Daoy (cell line): ENCODE measurements at regions not wholly inside any gene's neighbourhood (a gene's known extent, or its start where the extent isn't known, plus 50 kb on each side); places are given as distances from the start of the nearest gene placed in this dataset.

ENCODE experiments used
- DNase-seq: peaks from one replicate; pipeline ENCODE4 v3.0.0-alpha.2; 2015; ENCODE audit warnings: low read depth

DNA sequence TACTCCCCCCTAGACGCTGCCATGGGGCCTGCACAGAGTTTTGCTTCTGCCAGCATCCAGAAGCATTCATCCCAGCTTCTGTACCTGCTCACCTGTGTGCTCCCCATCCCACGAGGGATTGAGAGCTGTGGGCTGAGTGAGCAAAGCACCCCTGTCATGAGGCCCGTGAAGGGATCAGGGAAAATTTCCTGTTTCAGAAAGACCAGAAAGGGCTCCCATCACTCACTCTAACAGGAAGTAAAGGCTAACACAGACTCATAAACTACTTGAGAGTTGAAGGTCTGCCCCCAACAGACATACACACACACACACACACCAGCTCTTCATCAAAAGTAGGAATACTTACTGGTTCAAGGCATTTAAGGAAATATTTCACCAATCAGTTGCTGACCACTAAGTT, 256.5 kb upstream of the NT5E start:
- DNase-seq = no peak

GRCh38 chr6:85192596-85192995, 257.3 kb upstream of the NT5E start:
- no peak for DNase-seq

DNA sequence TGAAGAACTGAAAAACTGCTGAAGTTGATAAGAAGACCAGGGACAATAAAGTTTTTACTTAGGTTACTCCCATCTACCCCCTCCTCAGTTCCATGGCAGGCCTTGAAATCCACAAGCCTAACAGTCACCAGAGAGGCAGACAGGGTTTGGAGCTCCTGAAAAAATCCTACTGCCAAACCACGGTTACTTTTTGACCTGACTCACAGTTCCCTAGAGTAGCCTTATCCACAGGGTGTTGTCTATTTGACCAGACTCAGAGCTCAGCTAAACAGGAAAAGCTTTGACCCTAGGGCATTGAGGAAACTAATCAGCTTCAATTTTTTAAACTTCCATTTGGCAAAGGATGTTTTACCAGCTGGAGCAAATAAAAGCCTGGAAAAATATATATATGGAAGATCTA, 257.7 kb upstream of the NT5E start:
- DNase-seq = no peak

GRCh38 chr6:85191656-85192055, 258.2 kb upstream of the NT5E start:
- no peak for DNase-seq

- DNase-seq = no peak
Observed at GRCh38 chr6:85186546-85187175, 263.2 kb upstream of the NT5E start.

GRCh38 chr6:85185977-85186376, 263.9 kb upstream of the NT5E start:
- DNase-seq = no peak

DNA sequence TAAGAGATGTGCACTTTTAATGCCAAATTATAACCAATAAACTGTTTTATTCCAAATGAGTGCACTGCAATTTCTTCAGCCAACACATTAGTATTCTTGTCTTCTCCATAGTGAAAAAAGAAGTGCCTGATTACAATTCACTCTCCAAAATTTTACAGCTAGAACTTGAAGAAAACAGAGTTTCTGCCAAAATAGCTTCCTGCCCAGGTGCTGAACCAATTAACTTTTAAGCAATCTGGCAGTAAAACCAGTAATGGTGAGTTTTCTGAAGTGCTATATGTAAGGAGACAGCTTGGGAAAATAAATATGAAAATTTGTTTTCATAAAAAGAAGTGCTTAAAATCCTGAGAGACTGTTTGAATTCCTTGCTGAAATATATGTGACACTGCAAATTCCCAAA, 266.0 kb upstream of the NT5E start:
- no peak for DNase-seq

DNA sequence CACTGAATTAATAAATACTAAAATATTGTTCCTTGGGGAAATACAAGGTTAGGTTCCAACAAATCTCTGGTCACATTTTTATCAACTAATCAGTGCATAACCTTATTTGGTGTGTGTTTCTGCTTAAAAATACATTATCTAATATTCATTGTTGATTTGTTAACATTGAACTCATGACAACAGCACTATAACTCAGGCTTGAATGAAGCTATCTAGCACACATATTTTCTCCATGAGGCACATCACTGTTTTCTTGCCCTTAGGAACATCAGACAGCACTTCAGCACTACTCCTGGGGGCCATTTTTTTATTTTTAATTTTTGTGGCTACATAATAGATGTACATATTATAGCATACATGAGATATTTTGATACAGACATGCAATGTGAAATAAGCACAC, 277.2 kb upstream of the NT5E start:
- DNase-seq = no peak

GRCh38 chr6:85172161-85172560, 277.7 kb upstream of the NT5E start:
- DNase-seq = no peak

DNA sequence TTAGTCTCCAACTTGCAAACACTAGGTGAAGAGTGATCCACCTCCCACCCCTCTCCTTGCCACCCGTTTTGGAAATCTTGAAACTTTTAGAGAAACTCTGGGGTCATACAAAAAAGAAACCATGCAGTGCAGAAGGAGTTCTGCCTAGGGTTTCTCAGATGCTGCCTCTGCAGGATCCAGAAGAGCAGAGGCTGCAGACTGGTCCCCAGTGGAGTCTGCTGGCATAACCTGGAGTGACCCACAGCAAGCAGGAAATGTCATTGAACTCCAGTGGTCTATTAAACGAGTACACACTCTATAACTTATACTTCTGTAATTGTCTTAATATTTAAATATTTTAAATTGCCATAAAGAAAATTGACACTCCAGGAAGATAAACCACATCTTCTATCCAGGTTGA, 280.7 kb upstream of the NT5E start:
- DNase-seq = no peak

DNA sequence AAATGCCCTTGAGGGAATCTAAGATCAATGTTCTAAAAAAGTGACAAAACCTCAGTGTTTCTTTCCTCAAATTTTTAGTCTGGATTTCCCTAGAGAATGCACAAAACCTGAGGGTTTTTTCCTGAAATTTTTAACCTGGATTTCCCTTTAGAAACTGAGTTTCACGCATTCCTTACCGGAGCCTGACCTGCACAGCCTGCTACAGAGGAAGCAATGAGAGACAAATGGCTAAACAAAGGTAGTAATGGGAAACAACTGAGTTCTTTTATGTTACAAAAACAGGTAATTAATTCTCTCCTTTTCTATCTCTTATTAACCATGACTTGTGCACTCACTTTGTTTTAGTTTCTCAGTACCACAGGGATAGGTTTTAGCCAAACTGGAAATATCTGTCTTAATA, 281.7 kb upstream of the NT5E start:
- no peak for DNase-seq

GRCh38 chr6:85166114-85166741, 283.7 kb upstream of the NT5E start:
- DNase-seq = no peak

- DNase-seq = no peak
Observed at GRCh38 chr6:85163156-85164080, 286.5 kb upstream of the NT5E start.

- DNase-seq = no peak
Observed at GRCh38 chr6:85157311-85157710, 292.6 kb upstream of the NT5E start.

GRCh38 chr6:85143676-85144075, 306.2 kb upstream of the NT5E start:
- DNase-seq = no peak

- DNase-seq = no peak
Observed at GRCh38 chr6:85137865-85138264, 312.0 kb upstream of the NT5E start.

DNA sequence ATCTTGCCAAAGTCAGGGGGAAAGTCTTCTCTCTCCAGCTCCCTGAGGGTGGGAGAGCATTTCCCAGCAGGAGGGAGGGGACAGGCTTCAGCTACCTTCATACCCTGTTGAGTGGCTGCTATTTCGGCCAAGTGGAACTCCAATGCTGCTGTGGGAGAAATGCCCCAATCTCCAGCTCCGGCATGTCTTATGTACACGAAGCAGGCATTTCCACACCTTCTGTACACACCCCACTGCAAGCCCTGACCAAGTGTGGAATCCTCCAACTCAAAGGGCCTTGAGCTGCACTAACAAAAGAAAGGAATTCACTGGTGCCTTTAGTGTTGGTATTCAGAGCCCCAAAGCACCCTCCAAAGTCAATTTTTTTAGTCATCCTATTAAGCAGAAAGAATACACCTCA, 313.6 kb upstream of the NT5E start:
- DNase-seq = no peak

GRCh38 chr6:85135376-85136094, 314.3 kb upstream of the NT5E start:
- DNase-seq = no peak

DNA sequence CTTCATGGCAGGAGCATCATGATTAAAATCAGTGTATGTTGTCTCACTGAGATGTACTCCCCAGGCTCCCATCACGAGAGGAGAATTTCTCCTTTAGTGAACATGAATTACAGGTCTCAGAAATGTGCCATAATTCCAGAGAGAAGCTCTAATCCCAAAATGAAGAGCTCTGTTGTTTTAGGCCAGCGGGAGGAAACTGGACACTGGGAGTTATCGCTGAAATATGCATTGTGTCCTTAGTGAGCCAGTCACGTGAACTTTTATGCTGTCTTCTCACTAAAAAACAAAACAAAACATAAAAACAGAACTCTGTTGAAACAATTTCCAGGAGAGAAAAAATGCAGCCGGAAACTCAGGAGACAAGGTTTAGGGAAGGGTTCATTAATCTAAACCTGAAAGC, 315.7 kb upstream of the NT5E start:
- DNase-seq = no peak

DNA sequence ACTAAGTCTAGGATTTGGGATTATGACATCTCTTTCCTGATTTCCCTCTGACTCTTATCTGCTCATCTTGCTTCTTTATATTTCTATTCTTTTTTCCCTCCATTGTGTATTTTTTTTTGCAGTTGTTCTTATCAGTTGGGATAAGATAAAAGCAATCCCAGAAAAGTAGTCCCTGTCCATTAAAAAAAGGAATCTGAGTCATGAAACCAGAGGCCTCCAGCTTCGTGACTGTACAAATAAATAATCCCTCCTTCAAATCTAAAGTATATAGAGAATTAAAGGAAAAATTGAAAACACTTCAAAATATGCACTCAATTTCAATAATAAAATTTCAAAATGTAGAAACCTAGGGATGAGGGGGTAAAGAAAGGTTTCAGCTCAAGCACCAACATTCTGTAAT, 317.8 kb upstream of the NT5E start:
- DNase-seq = no peak

- no peak for DNase-seq
Observed at GRCh38 chr6:85130743-85131142, 319.1 kb upstream of the NT5E start.

DNA sequence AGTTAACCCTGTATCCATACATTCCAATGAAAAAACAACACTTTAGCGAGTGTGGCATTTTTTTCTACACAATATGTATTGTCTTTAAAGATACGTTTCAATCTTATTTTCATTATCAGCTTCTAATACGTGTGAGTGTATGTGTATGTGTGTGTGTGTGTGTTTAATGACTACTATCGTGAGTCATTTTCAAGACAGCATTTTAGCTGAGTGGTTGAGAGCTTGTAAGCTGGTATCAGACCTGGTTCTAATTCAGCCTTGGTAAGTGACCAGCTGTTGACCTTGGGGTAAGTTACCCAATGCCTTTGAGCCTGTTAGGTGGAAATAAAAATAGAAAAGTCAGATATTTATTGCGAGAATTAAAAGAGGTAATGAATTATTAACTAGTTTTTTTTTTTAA, 320.0 kb upstream of the NT5E start:
- peak; percentile 40 for DNase-seq
